ENCODE measurements at regions not wholly inside any gene's neighbourhood (a gene's known extent, or its start where the extent isn't known, plus 50 kb on each side); places are given as distances from the start of the nearest gene placed in this dataset.

- H3K4me3 Mint-ChIP-seq, result no peak overlapping the region
- no peak overlapping the region for H3K27ac ChIP-seq (ENCODE audit: low read depth in 1 of 2, low read length in 2 of 2)
- H3K36me3 Mint-ChIP-seq (ENCODE audit: low read depth), result no peaks in the 10 kb centered on the region
- H3K4me1 ChIP-seq (ENCODE audit: insufficient read depth, low read length), result no peaks in the 10 kb centered on the region
- no peak for DNase-seq
- no peak overlapping the region for H3K27ac Mint-ChIP-seq
- no peaks in the 10 kb centered on the region for H3K9me3 Mint-ChIP-seq
- intact Hi-C loops (cut with DNase I, micrococcal nuclease), result no loop called here
- no peaks in the 10 kb centered on the region for H3K36me3 ChIP-seq (ENCODE audit: insufficient read depth, low read length)
- no peak overlapping the region for H3K4me3 ChIP-seq (ENCODE audit: low read length)
- H3K9me3 ChIP-seq (ENCODE audit: control insufficient read depth in 1 of 2, insufficient read depth in 1 of 2, low read length in 2 of 2), result peaks cover 0 to 9% of the 10 kb centered on the region in 2 experiments
- no peaks in the 10 kb centered on the region for H3K4me1 Mint-ChIP-seq (ENCODE audit: low read depth)
- H3K27me3 Mint-ChIP-seq, result peaks cover 19% of the 10 kb centered on the region
- no peak for ATAC-seq (ENCODE audit: poor library complexity)
- ChIA-PET POLR2A (no interaction called here), CTCF (no interaction called here)
- no peaks in the 10 kb centered on the region for H3K27me3 ChIP-seq (ENCODE audit: control insufficient read depth in 1 of 2, insufficient read depth in 2 of 2, low read length in 2 of 2)
- TF ChIP-seq CTCF (IDR thresholded peaks at IDR 0.05), result no peak
Measured at GRCh38 chr18:75757951-75758350, 330.4 kb upstream of the SMIM21 start.

GRCh38 chr18:75754433-75754832 is 326.9 kb upstream of the SMIM21 start:
- H3K27ac Mint-ChIP-seq, result no peak overlapping the region
- intact Hi-C loops (cut with DNase I, micrococcal nuclease), result no loop called here
- DNase-seq (no peak), ATAC-seq (ENCODE audit: poor library complexity) (no peak)
- peaks cover 0 to 13% of the 10 kb centered on the region in 2 experiments for H3K9me3 ChIP-seq (ENCODE audit: control insufficient read depth in 1 of 2, insufficient read depth in 1 of 2, low read length in 2 of 2)
- peaks cover 10% of the 10 kb centered on the region for H3K27me3 Mint-ChIP-seq
- no peaks in the 10 kb centered on the region for H3K4me1 Mint-ChIP-seq (ENCODE audit: low read depth)
- no peaks in the 10 kb centered on the region for H3K4me1 ChIP-seq (ENCODE audit: insufficient read depth, low read length)
- no peaks in the 10 kb centered on the region for H3K9me3 Mint-ChIP-seq
- no peaks in the 10 kb centered on the region for H3K36me3 Mint-ChIP-seq (ENCODE audit: low read depth)
- TF ChIP-seq CTCF (IDR thresholded peaks at IDR 0.05), result no peak
- H3K27me3 ChIP-seq (ENCODE audit: control insufficient read depth in 1 of 2, insufficient read depth in 2 of 2, low read length in 2 of 2), result no peaks in the 10 kb centered on the region
- no peak overlapping the region for H3K4me3 ChIP-seq (ENCODE audit: low read length)
- no peak overlapping the region for H3K4me3 Mint-ChIP-seq
- no peak overlapping the region for H3K27ac ChIP-seq (ENCODE audit: low read depth in 1 of 2, low read length in 2 of 2)
- no peaks in the 10 kb centered on the region for H3K36me3 ChIP-seq (ENCODE audit: insufficient read depth, low read length)
- ChIA-PET CTCF (no interaction called here), POLR2A (no interaction called here)

GRCh38 chr18:75753753-75754152 is 326.2 kb upstream of the SMIM21 start:
- Mint-ChIP-seq H3K27me3 (peaks cover 9% of the 10 kb centered on the region), H3K4me3 (no peak overlapping the region), H3K36me3 (ENCODE audit: low read depth) (no peaks in the 10 kb centered on the region), H3K4me1 (ENCODE audit: low read depth) (no peaks in the 10 kb centered on the region), H3K27ac (no peak overlapping the region), H3K9me3 (no peaks in the 10 kb centered on the region)
- DNase-seq, result no peak
- no peak for ATAC-seq (ENCODE audit: poor library complexity)
- no peaks in the 10 kb centered on the region for H3K36me3 ChIP-seq (ENCODE audit: insufficient read depth, low read length)
- H3K4me3 ChIP-seq (ENCODE audit: low read length), result no peak overlapping the region
- no peak overlapping the region for H3K27ac ChIP-seq (ENCODE audit: low read depth in 1 of 2, low read length in 2 of 2)
- H3K9me3 ChIP-seq (ENCODE audit: control insufficient read depth in 1 of 2, insufficient read depth in 1 of 2, low read length in 2 of 2), result peaks cover 0 to 13% of the 10 kb centered on the region in 2 experiments
- ChIA-PET POLR2A (no interaction called here), CTCF (no interaction called here)
- no peak for TF ChIP-seq CTCF (IDR thresholded peaks at IDR 0.05)
- no peaks in the 10 kb centered on the region for H3K4me1 ChIP-seq (ENCODE audit: insufficient read depth, low read length)
- intact Hi-C loops (cut with DNase I, micrococcal nuclease), result no loop called here
- no peaks in the 10 kb centered on the region for H3K27me3 ChIP-seq (ENCODE audit: control insufficient read depth in 1 of 2, insufficient read depth in 2 of 2, low read length in 2 of 2)
